ENCODE measurements at regions not wholly inside any gene's neighbourhood (a gene's known extent, or its start where the extent isn't known, plus 50 kb on each side); places are given as distances from the start of the nearest gene placed in this dataset.

DNA sequence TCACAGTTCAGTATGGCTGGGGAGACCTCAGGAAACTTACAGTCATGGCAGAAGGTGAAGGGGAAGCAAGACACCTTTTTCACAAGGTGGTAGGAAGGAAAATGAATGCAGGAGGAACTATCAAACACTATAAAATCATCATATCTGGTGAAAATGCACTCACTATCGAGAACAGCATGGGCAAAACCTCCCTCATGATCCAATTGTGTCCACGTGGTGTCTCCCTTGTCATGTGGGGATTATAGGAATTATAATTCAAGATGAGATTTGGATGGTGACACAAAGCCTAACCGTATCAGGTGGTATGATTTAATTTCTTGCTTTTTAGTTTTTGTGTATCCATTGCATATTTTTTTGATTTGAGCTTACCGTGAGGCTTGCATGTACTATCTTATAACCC is 133.2 kb upstream of the SYNCRIP start:
- no peak overlapping the region for H3K27ac ChIP-seq (replicated peaks)
- no peak for DNase-seq (ENCODE audit: low read depth in 1 of 2, low spot score in 1 of 2)
- no peak overlapping the region for H3K4me3 ChIP-seq (replicated peaks; ENCODE audit: insufficient read depth, low read length)
- no peaks in the 10 kb centered on the region for H3K27me3 ChIP-seq (ENCODE audit: insufficient read depth, poor library complexity, severe bottlenecking)
- TF ChIP-seq, protein P1, sequence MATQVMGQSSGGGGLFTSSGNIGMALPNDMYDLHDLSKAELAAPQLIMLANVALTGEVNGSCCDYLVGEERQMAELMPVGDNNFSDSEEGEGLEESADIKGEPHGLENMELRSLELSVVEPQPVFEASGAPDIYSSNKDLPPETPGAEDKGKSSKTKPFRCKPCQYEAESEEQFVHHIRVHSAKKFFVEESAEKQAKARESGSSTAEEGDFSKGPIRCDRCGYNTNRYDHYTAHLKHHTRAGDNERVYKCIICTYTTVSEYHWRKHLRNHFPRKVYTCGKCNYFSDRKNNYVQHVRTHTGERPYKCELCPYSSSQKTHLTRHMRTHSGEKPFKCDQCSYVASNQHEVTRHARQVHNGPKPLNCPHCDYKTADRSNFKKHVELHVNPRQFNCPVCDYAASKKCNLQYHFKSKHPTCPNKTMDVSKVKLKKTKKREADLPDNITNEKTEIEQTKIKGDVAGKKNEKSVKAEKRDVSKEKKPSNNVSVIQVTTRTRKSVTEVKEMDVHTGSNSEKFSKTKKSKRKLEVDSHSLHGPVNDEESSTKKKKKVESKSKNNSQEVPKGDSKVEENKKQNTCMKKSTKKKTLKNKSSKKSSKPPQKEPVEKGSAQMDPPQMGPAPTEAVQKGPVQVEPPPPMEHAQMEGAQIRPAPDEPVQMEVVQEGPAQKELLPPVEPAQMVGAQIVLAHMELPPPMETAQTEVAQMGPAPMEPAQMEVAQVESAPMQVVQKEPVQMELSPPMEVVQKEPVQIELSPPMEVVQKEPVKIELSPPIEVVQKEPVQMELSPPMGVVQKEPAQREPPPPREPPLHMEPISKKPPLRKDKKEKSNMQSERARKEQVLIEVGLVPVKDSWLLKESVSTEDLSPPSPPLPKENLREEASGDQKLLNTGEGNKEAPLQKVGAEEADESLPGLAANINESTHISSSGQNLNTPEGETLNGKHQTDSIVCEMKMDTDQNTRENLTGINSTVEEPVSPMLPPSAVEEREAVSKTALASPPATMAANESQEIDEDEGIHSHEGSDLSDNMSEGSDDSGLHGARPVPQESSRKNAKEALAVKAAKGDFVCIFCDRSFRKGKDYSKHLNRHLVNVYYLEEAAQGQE (IDR thresholded peaks at IDR 0.05; ENCODE audit: insufficient replicate concordance, low read depth), result no peak
- TF ChIP-seq POLR2AphosphoS5 (IDR thresholded peaks at IDR 0.05; ENCODE audit: low read depth) (no peak), SPI1 (IDR thresholded peaks at IDR 0.05; ENCODE audit: borderline replicate concordance, low read depth) (no peak), GABPA (IDR thresholded peaks at IDR 0.05; ENCODE audit: low read depth) (no peak)
- TF ChIP-seq, protein P2, sequence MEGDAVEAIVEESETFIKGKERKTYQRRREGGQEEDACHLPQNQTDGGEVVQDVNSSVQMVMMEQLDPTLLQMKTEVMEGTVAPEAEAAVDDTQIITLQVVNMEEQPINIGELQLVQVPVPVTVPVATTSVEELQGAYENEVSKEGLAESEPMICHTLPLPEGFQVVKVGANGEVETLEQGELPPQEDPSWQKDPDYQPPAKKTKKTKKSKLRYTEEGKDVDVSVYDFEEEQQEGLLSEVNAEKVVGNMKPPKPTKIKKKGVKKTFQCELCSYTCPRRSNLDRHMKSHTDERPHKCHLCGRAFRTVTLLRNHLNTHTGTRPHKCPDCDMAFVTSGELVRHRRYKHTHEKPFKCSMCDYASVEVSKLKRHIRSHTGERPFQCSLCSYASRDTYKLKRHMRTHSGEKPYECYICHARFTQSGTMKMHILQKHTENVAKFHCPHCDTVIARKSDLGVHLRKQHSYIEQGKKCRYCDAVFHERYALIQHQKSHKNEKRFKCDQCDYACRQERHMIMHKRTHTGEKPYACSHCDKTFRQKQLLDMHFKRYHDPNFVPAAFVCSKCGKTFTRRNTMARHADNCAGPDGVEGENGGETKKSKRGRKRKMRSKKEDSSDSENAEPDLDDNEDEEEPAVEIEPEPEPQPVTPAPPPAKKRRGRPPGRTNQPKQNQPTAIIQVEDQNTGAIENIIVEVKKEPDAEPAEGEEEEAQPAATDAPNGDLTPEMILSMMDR (IDR thresholded peaks at IDR 0.05; ENCODE audit: insufficient read depth, low read length), result no peak

DNA sequence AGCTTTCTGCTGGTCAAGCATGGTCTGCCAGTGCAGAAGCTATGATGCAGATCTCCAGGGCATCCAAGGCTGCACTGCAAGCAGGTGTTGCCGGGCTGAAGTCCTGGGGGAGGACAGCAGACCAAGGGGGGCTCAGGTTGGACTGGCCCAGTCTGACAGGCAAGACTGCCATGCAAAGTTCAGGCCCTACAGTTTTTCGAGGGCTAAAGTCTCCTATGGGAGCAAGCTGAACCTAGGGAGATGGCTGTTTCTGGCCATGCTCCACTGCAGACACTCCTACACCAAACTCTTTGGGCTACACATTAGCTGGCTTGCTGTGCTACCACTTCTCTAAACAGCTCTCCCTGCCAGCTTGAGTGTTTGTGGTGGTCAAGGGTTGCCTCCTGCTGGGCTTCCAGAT is 130.0 kb upstream of the SYNCRIP start:
- no peak overlapping the region for H3K4me3 ChIP-seq (replicated peaks; ENCODE audit: insufficient read depth, low read length)
- H3K27ac ChIP-seq (replicated peaks), result no peak overlapping the region
- peaks cover 7% of the 10 kb centered on the region for H3K27me3 ChIP-seq (ENCODE audit: insufficient read depth, poor library complexity, severe bottlenecking)
- TF ChIP-seq SPI1 (IDR thresholded peaks at IDR 0.05; ENCODE audit: borderline replicate concordance, low read depth) (no peak), POLR2AphosphoS5 (IDR thresholded peaks at IDR 0.05; ENCODE audit: low read depth) (no peak), GABPA (IDR thresholded peaks at IDR 0.05; ENCODE audit: low read depth) (no peak)
- TF ChIP-seq, protein P2 (IDR thresholded peaks at IDR 0.05; ENCODE audit: insufficient read depth, low read length), result no peak
- TF ChIP-seq, protein P1 (IDR thresholded peaks at IDR 0.05; ENCODE audit: insufficient replicate concordance, low read depth), result no peak
- no peak for DNase-seq (ENCODE audit: low read depth in 1 of 2, low spot score in 1 of 2)

GRCh38 chr6:85771925-85772430 is 129.3 kb upstream of the SYNCRIP start:
- TF ChIP-seq GABPA (IDR thresholded peaks at IDR 0.05; ENCODE audit: low read depth), result no peak
- TF ChIP-seq, protein P2 (IDR thresholded peaks at IDR 0.05; ENCODE audit: insufficient read depth, low read length), result no peak
- TF ChIP-seq SPI1 (IDR thresholded peaks at IDR 0.05; ENCODE audit: borderline replicate concordance, low read depth), result no peak
- TF ChIP-seq POLR2AphosphoS5 (IDR thresholded peaks at IDR 0.05; ENCODE audit: low read depth), result no peak
- TF ChIP-seq, protein P1 (IDR thresholded peaks at IDR 0.05; ENCODE audit: insufficient replicate concordance, low read depth), result no peak

More at GRCh38 chr6:85771925-85772430, 129.3 kb upstream of the SYNCRIP start:
- H3K27me3 ChIP-seq (ENCODE audit: insufficient read depth, poor library complexity, severe bottlenecking), result peaks cover 7% of the 10 kb centered on the region
- DNase-seq (ENCODE audit: low read depth in 1 of 2, low spot score in 1 of 2), result no peak
- H3K4me3 ChIP-seq (replicated peaks; ENCODE audit: insufficient read depth, low read length), result no peak overlapping the region
- no peak overlapping the region for H3K27ac ChIP-seq (replicated peaks)
